Fibroblast of gingiva (primary cell): ENCODE measurements at regions not wholly inside any gene's neighbourhood (a gene's known extent, or its start where the extent isn't known, plus 50 kb on each side); places are given as distances from the start of the nearest gene placed in this dataset.
"Not testable (repeated sequence)": the region's sequence is repeated elsewhere in the genome, so short reads cannot be mapped to it uniquely, and the experiment has no call there.

Experiments
- DNase-seq: peaks from one replicate; pipeline ENCODE4 v3.0.0-alpha.2; 2011; ENCODE audit warnings: low read depth

DNA sequence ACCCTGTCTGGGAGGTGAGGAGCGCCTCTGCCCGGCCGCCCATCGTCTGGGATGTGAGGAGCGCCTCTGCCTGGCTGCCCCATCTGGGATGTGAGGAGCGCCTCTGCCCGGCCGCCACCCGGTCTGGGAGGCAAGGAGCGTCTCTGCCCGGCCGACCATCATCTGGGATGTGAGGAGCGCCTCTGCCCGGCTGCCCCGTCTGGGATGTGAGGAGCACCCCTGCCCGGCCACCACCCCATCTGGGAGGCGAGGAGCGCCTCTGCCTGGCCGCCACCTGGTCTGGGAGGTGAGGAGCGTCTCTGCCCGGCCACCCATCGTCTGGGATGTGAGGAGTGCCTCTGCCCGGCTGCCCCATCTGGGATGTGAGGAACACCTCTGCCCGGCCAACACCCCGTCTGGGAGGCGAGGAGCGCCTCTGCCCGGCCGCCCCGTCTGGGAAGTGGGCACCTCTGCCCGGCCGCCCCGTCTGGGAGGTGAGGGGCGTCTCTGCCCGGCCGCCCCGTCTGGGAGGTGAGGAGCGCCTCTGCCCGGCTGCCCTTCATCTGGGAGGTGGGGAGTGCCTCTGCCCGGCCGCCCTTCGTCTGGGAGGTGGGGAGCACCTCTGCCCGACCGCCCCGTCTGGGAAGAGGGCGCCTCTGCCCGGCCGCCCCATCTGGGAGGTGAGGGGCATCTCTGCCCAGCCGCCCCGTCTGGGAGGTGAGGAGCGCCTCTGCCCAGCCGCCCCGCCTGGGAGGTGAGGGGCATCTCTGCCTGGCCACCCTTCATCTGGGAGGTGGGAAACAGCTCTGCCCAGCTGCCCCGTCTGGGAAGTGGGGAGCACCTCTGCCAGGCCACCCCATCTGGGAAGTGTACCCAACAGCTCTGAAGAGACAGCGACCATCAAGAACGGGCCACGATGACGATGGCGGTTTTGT, 399.7 kb downstream of the CAAP1 start:
- DNase-seq: not testable (repeated sequence)

DNA sequence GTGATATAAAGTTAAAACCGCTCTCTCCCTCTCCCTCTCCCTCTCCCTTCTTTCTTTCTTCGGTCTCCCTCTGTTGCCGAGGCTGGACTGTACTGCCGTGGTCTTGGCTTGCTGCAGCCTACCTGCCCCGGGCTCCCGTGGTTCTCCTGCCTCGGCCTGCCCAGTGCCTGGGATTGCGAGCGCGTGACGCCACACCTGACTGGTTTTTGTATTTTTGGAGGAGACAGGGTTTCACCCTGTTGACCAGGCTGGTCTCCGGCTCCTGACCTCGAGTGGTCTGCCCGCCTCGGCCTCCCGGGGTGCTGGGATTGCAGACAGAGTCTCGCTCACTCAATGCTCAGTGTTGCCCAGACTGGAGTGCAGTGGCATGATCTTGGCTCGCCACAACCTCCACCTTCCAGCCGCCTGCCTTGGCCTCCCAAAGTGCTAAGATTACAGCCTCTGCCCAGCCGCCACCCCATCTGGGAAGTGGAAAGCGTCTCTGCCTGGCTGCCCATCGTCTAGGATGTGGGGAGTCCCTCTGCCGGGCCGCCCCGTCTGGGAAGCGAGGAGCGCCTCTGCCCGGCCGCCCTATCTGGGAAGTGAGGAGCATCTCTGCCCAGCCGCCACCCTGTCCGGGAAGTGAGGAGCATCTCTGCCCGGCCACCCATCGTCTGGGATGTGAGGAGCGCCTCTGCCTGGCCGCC, 400.5 kb downstream of the CAAP1 start:
- not testable (repeated sequence) for DNase-seq

DNA sequence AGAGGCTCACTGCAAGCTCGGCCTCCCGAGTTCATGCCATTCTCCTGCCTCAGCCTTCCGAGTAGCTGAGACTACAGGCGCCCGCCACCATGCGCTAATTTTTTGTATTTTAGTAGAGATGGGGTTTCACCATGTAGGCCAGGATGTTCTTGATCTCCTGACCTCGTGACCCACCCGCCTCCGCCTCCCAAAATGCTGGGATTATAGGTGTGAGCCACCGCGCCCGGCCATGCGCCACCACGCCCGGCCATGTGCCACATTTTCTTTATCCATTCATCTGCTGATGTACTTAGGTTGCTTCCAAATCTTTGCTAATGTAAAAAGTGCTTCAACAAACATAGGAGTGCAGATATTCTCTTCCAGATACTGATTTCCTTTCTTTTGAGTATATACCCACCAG, 408.6 kb downstream of the CAAP1 start:
- DNase-seq: no peak

DNA sequence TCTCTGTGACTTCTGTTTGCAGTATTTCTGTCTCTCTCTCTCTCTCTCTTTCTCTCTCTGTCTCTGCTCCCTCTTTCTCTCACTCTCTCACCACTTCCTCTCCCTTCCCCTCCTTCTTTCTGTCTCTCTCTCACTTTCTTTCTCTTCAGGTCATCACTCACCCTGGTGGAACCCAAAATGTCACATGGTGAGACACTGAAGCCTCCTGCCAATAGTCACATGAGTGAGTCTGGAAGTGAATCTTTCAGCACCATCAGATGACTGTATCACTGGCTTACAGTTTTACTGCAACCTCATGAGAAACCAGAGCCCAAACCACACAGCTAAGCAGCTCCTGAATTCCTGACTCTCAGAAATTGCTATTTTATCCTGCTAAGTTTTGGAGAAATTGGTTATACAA, 414.6 kb downstream of the CAAP1 start:
- no peak for DNase-seq

DNA sequence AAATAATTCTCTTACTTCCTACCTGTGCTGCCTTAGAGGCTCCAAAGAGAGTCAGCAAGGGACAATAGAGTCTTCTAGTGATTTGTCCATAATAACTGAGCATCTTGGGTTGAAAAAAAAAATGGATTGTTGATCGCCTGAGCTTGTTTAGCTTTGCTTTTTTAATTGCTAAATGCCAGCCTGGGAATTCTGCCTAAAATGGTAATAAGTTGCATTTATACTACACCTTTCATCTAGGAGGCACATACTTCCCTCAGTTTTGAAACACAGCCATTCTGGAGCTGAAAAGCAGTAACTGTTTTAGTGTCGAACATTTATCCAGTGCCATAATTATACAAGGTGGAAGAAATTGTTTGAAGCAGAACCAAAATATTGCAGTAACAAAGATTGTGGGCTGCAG, 421.3 kb downstream of the CAAP1 start:
- DNase-seq: no peak

DNA sequence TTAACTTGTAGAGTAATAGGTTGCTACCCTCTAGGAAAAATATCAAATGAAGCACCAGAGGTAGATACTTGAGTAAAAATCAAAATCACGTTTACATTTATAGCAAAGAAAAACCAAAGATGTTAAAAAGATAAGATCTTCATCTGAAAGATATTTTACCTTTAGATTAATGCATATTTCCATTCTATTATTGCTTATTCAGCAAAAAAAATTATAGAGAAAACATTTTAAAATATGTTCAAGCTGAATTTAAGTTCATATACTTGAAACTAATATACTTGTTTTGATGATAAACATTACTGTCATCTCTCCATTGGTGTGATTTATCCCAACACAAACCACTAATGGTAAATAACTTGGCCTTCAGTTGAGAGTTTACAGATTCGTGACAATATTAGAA, 422.3 kb downstream of the CAAP1 start:
- no peak for DNase-seq

DNA sequence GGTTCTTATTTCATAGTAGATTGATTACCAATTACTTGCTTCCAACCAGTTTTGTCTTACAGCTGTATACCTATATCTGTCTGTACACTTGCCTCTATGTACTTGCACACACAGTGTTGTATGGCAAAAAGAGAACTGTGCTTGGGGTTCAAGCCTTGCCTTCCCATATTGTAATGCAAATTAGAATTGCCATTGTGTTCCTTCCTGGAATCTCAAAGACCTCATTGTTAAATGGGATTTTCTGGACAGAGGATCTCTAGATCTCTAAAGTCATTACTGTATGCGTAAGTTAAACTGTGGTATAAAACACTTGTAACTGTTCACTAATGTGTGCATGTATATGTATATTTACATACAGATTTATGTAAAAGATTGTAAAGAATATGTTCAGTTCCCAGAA, 428.8 kb downstream of the CAAP1 start:
- no peak for DNase-seq

DNA sequence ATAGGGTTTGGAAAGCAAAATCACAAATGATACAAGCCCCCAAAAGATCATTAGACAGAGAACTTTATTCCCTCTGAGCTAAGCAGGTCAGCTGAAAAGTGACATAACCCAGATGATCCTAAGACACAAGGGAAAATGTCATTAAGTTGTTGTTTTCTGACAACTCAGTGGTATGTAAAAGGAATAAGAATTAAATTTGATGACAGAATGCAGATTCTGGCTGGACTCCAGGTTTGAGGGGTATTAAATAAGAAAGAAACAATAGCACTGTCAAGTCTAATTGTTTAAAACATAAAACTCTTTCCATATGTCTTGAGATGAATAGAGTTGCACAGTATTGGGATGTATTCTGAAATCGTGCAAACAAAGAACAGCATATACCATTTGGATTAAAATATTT, 429.9 kb downstream of the CAAP1 start:
- DNase-seq: no peak

DNA sequence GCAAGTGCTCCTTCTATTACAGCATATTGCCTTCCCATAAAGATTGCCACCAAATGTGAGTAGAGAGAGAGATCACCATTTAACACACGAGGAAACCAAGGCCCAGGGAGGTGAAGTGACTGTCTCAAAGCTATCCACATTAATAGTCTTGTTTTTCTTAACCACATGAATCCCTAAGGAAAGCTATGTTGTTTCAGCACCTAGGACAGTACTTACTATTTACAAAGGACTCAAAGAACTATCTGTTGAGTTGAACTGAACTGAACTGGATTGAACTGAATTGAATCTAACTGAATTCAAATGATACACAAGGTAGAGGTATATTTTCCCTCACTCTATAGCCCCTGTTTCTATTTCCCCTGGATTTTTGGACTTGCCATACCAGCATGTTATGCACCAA, 430.4 kb downstream of the CAAP1 start:
- no peak for DNase-seq

DNA sequence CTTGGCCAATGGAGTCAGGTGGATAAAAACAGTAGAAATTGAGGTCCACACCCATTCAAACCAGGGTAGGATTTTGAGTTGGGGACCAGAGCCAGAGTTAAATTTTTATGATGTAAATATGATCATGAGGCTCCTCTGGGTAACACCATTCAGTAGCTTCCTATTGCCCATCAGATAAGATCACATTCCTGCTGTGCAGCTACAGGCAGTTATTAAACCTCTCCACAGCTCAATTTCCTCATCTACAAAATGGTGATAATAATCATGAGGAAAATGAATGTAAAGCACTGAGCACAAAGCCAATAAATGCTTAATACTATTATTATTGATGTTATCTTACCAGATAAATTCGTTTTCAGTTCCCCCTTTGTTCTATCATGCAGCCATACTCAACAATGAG, 432.0 kb downstream of the CAAP1 start:
- no peak for DNase-seq

DNA sequence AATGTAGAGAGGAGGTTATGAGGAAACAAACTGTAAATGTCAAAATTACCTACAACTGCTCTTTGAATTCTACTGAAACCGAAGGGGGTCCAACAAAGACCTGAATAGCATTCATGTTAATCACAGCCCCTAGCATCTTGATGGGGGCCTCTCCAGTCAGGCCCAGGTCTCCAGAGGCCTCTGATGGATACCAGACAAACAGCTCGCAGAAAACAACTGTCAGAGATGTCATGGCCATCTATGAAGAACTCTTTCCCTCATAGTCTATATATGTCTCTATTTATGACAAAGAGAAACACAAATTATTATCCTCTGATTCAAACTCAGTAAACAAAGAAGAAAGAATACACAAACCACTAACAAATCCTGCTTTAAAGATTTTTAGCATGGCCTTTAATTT, 432.6 kb downstream of the CAAP1 start:
- DNase-seq: no peak

DNA sequence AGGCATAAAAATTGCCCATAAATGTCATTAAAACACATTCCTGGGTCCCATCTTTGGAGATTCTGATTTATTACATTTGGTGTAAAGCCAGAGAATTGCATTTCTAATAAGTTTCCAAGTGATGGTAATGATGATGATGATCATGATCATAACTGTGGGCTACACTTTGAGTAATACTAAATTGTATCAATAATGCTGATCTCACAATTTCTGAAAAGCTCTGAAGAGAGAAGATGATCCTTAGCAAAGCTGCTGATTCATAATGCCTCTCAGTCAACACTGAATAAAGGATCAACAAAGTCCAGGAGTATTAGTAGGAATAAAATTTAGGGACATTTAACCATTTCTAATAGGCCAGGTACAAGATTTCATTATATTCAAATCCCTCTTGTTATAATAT, 434.5 kb downstream of the CAAP1 start:
- no peak for DNase-seq

DNA sequence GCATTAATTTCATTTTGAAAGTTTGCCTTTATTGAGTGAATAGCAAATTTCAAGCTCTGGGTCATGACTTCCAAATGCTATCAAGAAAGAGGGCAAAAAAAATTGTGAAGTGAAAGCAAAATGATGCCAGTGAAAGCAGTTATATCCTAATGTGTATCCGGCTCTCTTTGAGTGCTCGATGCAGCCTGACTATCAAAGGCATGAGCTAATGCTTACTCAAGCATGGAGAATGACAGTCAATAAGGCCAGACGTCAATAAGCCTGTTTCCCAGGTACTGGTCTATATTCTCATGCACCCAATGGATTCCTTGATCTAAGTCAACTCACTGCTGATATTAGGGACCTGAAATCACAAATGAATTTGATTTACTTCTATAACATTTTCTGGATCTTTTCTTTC, 435.5 kb downstream of the CAAP1 start:
- DNase-seq: no peak

DNA sequence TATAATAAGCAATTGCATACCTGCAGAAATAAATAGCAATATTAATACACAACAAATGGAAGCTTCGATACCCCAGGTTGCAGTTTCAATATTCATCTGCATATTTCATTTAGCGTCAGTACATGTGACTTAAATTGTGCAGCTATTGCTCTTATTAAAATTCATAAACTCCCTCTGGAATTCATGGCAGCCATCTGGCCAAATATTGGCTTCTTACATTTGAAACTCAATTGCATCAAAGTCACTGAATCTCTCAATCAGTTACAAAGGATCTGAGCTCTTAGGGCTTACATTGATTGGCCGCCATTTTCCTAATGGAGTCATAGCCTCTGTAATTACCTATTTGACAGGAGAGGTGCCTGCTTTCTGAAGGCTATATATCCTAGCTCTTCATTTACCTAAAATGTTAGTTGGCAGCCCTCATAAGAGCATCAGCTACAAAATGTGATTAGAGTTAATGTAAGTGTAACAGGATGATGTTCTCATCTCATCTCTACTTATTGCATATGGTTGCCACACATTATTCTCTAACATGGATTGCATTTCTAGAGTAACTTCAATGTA, 453.5 kb downstream of the CAAP1 start:
- DNase-seq: no peak

DNA sequence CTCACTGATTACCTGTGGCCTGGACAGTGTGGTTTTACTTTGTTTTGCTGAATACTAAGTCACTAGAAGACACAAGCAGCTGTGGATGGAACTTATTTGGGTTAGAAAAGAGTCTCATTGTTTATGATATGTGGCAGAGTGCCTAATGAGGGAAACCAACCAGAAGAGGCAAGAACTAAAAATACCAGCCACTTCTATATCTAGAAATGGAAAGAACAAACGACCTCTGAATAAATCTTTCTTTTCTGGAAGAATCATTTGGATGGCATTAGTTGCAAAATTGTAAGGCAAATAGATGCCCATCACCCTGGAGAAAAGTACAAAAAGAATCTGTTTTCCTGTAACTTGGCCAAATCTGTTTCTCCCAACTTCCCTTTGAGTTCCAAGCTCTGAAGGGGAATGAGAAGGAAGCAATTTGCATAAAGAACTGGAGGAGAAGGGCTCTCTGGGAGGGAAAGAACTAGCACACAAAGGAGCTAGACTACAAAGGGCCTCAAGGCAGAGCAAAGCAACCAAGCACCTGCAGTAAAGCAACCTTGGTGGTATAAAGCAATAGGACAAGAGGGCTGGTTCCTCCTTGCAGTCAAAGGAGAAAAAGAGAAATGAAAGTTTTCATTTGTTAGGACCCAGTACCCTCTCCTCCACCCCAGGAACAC, 455.4 kb downstream of the CAAP1 start:
- DNase-seq: no peak

DNA sequence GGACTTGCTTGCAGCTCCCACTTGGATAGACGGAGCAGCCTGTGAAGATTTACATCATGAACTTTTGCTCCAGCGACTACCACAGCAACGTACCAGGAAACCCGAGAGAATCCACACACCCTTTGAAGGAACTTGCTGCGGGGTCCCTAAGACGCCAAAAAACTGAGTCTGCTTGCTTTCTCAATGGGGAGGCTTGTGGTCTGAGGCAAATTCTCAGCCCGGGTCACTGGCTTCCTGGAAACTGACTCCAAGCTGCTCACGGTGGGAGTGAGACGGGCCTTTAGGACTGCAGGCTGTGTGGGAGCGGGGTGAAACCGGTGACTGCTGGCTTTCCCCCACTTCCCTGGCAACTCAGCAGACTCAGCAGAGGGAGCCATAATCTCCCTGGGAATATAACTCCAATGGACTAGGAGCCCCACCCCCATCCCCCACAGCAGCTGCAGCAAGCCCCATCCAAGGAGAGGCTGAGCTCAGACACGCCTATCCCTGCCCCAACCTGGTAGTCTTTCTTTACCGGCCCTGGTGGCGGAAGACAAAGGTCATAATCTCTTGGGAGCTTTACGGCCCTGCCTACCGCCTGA, 466.0 kb downstream of the CAAP1 start:
- DNase-seq: no peak

DNA sequence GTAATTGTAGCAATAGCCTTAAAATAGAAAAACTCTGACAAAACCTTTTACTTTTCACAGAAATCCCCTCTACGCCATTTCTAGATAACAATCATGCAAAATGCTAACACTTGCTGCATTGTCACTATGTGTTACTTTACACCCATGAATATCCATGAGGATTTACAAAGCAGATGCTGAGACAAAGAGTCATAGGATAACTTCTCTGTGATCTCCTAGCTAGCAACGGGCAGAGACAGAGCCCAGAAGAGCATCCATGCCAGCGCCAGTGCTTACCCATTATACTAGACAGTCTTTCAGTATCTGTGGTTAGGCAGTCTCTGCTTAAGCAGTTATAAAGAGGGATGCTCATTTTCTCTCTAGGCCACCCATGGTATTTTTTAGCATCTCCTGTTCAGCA, 474.1 kb downstream of the CAAP1 start:
- DNase-seq: no peak

DNA sequence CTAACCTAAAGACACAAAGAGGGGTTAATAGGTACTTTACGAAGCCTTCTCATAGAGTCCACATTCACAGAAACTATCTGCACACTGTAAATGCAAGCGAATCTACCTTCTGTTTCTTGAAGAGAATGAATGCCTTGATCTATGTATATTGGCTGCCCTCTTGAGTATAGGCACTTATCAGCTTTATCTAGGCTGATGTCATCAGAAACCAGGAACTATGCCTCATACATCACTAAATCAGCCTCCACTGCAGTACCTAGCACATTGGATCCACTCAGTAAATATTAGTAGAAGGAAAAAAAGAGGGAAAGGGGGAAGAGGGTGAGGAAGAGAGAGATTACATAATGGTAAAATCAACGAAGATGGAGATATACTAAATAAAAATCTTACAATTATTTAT, 477.1 kb downstream of the CAAP1 start:
- DNase-seq: no peak

DNA sequence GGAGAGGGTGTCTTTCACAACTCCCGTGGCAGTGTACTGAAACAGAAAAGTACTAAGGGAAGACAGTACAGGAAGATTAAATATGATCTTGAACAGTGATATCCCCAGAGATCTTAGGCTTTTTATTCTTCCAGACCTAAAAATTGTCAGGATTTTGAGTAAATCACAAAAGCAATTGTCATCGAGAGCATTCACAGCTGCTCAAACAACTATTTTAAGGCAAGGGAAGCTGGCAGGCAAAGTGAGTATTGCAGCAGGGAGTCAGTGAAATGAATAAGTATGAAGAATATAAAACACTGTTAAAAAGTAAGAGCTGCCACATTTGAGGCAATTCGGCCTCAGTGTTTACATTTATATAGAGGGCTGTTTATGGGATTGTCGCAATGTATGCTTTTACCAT, 479.0 kb downstream of the CAAP1 start:
- DNase-seq: no peak

DNA sequence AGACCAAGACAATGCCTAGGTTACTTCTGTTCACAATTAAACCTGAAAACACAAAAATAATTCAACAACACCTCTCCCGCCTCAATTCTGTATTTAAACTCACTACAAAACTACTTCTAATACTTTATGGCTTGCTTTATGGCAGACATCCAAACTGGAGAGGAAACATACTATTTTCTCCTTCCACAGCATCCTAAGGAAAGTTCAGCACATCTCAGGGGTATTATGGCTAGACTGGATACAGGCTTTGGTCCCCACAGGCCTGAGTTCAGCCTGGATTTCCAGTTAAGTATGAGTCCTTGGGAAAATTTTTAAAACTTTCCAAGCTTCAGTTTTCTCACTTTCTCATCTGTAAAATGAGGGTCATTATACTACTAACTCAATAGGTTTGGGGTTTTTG, 480.2 kb downstream of the CAAP1 start:
- DNase-seq: no peak

DNA sequence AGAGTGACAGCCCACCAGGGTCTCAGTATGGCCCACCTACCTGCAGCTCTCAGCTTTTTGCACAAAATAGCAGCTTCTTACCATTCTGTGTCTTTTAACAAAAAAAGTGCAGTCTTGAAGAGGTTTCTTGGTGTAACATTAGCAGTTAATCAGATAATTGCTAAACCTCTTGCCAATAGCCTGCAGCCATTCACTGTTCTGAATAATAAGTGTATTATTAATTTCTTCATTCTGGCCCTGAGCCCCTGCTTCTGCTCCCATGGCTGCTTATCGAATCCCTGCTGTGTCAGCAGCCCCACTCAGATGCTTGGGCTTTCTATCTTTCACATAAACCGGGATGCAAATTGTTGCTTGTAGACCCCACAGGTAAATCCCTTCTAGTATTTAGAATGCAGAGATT, 485.9 kb downstream of the CAAP1 start:
- no peak for DNase-seq

DNA sequence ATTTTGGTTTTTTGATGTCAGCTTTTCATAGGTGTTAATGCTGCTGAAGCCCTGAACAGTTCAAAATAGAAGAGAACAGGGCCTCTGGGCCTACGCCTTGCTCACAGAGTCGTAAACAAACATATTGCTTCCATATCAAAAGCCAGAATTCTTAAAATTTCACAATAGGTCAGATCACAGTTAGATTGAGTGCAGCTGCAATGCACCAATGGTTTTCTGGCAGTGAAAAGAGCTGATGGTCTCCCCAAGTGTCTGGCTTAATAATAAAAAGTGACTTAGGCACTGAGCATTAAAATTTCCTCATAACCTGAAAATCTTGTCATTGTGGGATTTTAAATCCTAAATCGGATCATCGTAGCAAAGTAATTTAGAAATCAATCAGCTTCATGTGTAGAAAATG, 493.0 kb downstream of the CAAP1 start:
- no peak for DNase-seq
